ENCODE measurements at regions not wholly inside any gene's neighbourhood (a gene's known extent, or its start where the extent isn't known, plus 50 kb on each side); places are given as distances from the start of the nearest gene placed in this dataset.

DNA sequence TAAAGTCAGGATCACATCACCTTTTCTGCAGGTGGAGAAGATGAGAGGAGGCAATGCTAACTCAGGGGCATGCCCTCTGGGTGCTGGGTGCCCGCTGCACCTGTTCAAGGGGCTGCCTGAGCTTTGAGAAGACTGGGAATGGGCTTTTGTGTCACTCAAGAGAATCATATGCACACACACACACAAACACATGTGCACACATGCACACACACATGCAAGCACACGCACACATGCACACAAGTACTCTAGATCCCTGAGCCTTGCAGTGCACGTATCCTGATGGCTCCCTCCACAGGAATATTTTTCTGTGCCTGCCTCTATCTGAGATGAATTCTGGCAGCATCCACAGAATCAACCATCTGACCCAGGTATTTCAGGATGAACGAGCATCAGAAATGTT, 110.0 kb upstream of the TEX51 start:
- TF ChIP-seq, protein P1, sequence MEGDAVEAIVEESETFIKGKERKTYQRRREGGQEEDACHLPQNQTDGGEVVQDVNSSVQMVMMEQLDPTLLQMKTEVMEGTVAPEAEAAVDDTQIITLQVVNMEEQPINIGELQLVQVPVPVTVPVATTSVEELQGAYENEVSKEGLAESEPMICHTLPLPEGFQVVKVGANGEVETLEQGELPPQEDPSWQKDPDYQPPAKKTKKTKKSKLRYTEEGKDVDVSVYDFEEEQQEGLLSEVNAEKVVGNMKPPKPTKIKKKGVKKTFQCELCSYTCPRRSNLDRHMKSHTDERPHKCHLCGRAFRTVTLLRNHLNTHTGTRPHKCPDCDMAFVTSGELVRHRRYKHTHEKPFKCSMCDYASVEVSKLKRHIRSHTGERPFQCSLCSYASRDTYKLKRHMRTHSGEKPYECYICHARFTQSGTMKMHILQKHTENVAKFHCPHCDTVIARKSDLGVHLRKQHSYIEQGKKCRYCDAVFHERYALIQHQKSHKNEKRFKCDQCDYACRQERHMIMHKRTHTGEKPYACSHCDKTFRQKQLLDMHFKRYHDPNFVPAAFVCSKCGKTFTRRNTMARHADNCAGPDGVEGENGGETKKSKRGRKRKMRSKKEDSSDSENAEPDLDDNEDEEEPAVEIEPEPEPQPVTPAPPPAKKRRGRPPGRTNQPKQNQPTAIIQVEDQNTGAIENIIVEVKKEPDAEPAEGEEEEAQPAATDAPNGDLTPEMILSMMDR (IDR thresholded peaks at IDR 0.05; ENCODE audit: low read depth, low read length), result no peak
- TF ChIP-seq EZH2phosphoT487 (IDR thresholded peaks at IDR 0.05; ENCODE audit: low read depth), result no peak
